ENCODE measurements at regions not wholly inside any gene's neighbourhood (a gene's known extent, or its start where the extent isn't known, plus 50 kb on each side); places are given as distances from the start of the nearest gene placed in this dataset.

DNA sequence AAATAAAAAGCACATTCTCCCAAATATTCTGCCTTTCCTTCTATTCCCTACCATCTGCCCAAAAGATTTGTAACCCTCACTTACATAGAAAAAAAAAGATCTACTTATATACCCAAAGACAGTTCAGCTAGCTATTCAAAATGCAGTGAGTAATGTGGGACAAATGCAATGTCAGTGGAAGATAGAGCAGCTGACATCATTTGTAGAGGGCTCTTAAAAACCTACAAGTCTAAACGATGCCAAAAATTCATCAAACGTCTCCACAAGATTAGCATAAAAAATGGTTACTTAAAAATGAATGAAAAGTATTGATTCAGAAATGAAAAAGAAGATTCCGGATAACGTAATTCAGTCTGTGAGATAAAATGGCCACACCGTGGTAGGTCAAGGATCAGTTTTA, 96.5 kb downstream of the ASB9 start:
- TF ChIP-seq CTCF (conservative IDR thresholded peaks at IDR 0.05 in 1 of 2, IDR thresholded peaks at IDR 0.05 in 1 of 2; ENCODE audit: low read depth in 1 of 2, low read length in 2 of 2) (no peak), EZH2 (IDR thresholded peaks at IDR 0.05; ENCODE audit: low read length, missing control alignments) (no peak)

Data from fibroblast of lung (primary cell).